ENCODE measurements at regions not wholly inside any gene's neighbourhood (a gene's known extent, or its start where the extent isn't known, plus 50 kb on each side); places are given as distances from the start of the nearest gene placed in this dataset.

DNA sequence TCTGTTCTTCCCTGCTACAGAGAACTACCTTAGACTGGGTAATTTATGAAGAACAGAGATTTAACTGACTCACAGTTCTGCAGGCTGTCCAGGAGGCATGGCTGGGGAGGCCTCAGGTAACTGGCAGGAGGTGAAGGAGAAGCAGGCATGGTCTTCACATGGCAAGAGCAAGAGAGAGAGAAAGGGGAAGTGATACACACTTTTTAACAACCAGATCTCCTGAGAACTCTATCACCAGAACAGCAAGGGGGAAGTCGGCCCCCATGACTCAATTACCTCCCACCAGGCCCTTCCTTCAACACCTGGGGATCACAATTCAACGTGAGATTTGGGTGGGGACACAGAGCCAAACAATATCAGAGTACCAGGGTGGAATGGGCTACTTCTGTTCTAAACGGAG, 766.8 kb downstream of the TLE1 start:
- in situ Hi-C loops (cut with MboI), result no loop called here
- SMC1A ChIA-PET (ENCODE audit: uncharacterized antibody, unreplicated experiment), result no interaction called here
- no peak overlapping the region for H3K9ac ChIP-seq (ENCODE audit: control insufficient read depth, insufficient read depth, low read length)
- no peaks in the 10 kb centered on the region for H3K79me2 ChIP-seq (ENCODE audit: control insufficient read depth, insufficient read depth, low read length)
- TF ChIP-seq ZSCAN29 (IDR thresholded peaks at IDR 0.05), result no peak
- no peak for TF ChIP-seq CHD2 (IDR thresholded peaks at IDR 0.05; ENCODE audit: borderline replicate concordance, low read depth, low read length)
- no peak for TF ChIP-seq SMC3 (IDR thresholded peaks at IDR 0.05; ENCODE audit: borderline replicate concordance, low read length)
- no peak overlapping the region for H2AFZ ChIP-seq (ENCODE audit: control insufficient read depth, low read depth, low read length)
- no peaks in the 10 kb centered on the region for H4K20me1 ChIP-seq (ENCODE audit: control insufficient read depth, insufficient read depth)
- no peak overlapping the region for H3K4me2 ChIP-seq (ENCODE audit: control insufficient read depth, insufficient read depth)
- no peaks in the 10 kb centered on the region for H3K27me3 ChIP-seq (replicated peaks in 1 of 2; ENCODE audit: control insufficient read depth in 2 of 2, insufficient read depth in 2 of 2, low read length in 1 of 2)
- RAD21 ChIA-PET (ENCODE audit: unreplicated experiment), result no interaction called here
- BruUV-seq (replicated peaks), result no TSS peak
- DNase-seq (ENCODE audit: low read depth, low spot score) (no peak), ATAC-seq (no peak), FAIRE-seq (no peak)
- no peaks in the 10 kb centered on the region for H3K4me1 ChIP-seq (ENCODE audit: control insufficient read depth, insufficient read depth, low read length)
- H3K27ac ChIP-seq (ENCODE audit: control insufficient read depth, insufficient read depth), result no peak overlapping the region
- intact Hi-C loops (cut with micrococcal nuclease; ENCODE audit: unreplicated experiment), result no loop called here
- H3K9me3 ChIP-seq (replicated peaks; ENCODE audit: control insufficient read depth, insufficient read depth, low read length), result no peaks in the 10 kb centered on the region
- no peaks in the 10 kb centered on the region for H3K36me3 ChIP-seq (ENCODE audit: control insufficient read depth in 2 of 2, insufficient read depth in 2 of 2, low read length in 1 of 2)
- H3K4me3 ChIP-seq, result no peak overlapping the region
- 0% methylated on average over 3 of the region's 3 CpGs for WGBS (ENCODE audit: insufficient coverage, insufficient replicate concordance, low lambda C conversion rate, missing lambda C conversion rate)
- POLR2A ChIA-PET, result no interaction called here
- CTCF ChIA-PET, result no interaction called here

DNA sequence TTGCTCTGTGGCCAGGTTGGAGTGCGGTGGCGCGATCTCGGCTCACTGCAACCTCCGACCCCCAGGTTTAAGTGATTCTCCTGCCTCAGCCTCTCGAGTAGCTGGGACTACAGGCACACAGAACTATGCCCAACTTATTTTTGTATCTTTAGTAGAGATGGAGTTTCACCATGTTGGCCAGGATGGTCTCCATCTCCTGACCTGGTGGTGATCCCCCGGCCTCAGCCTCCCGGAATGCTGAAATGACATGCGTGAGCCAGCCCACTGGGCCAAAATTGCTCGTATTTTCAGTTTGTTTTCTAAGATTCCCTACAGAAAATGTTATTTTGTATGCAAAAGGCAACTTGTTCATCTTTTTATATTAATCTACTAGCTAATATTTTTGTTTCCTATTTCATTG, 782.6 kb downstream of the TLE1 start:
- no peaks in the 10 kb centered on the region for H4K20me1 ChIP-seq (ENCODE audit: control insufficient read depth, insufficient read depth)
- H3K9me3 ChIP-seq (replicated peaks; ENCODE audit: control insufficient read depth, insufficient read depth, low read length), result no peaks in the 10 kb centered on the region
- ATAC-seq, result no peak
- WGBS (ENCODE audit: insufficient coverage, insufficient replicate concordance, low lambda C conversion rate, missing lambda C conversion rate), result 38% methylated on average over 10 of the region's 10 CpGs
- intact Hi-C loops (cut with micrococcal nuclease; ENCODE audit: unreplicated experiment) (no loop called here), in situ Hi-C loops (cut with MboI) (no loop called here)
- no TSS peak for BruUV-seq (replicated peaks)
- H3K27me3 ChIP-seq (replicated peaks in 1 of 2; ENCODE audit: control insufficient read depth in 2 of 2, insufficient read depth in 2 of 2, low read length in 1 of 2), result no peaks in the 10 kb centered on the region
- no peaks in the 10 kb centered on the region for H3K4me1 ChIP-seq (ENCODE audit: control insufficient read depth, insufficient read depth, low read length)
- DNase-seq (ENCODE audit: low read depth, low spot score), result no peak
- H3K27ac ChIP-seq (ENCODE audit: control insufficient read depth, insufficient read depth), result no peak overlapping the region
- no peaks in the 10 kb centered on the region for H3K36me3 ChIP-seq (ENCODE audit: control insufficient read depth in 2 of 2, insufficient read depth in 2 of 2, low read length in 1 of 2)
- SMC1A ChIA-PET (ENCODE audit: uncharacterized antibody, unreplicated experiment), result no interaction called here
- RAD21 ChIA-PET (ENCODE audit: unreplicated experiment), result no interaction called here
- no peak overlapping the region for H3K9ac ChIP-seq (ENCODE audit: control insufficient read depth, insufficient read depth, low read length)
- no peak overlapping the region for H2AFZ ChIP-seq (ENCODE audit: control insufficient read depth, low read depth, low read length)
- POLR2A ChIA-PET, result no interaction called here
- no peaks in the 10 kb centered on the region for H3K79me2 ChIP-seq (ENCODE audit: control insufficient read depth, insufficient read depth, low read length)
- no peak overlapping the region for H3K4me3 ChIP-seq
- H3K4me2 ChIP-seq (ENCODE audit: control insufficient read depth, insufficient read depth), result no peak overlapping the region
- no peak for FAIRE-seq
- CTCF ChIA-PET, result no interaction called here
- TF ChIP-seq TAF1 (IDR thresholded peaks at IDR 0.05; ENCODE audit: borderline replicate concordance, low read depth, low read length), result no peak
- no peak for TF ChIP-seq FOXM1 (IDR thresholded peaks at IDR 0.05; ENCODE audit: low read depth, low read length)
- TF ChIP-seq, protein P1, sequence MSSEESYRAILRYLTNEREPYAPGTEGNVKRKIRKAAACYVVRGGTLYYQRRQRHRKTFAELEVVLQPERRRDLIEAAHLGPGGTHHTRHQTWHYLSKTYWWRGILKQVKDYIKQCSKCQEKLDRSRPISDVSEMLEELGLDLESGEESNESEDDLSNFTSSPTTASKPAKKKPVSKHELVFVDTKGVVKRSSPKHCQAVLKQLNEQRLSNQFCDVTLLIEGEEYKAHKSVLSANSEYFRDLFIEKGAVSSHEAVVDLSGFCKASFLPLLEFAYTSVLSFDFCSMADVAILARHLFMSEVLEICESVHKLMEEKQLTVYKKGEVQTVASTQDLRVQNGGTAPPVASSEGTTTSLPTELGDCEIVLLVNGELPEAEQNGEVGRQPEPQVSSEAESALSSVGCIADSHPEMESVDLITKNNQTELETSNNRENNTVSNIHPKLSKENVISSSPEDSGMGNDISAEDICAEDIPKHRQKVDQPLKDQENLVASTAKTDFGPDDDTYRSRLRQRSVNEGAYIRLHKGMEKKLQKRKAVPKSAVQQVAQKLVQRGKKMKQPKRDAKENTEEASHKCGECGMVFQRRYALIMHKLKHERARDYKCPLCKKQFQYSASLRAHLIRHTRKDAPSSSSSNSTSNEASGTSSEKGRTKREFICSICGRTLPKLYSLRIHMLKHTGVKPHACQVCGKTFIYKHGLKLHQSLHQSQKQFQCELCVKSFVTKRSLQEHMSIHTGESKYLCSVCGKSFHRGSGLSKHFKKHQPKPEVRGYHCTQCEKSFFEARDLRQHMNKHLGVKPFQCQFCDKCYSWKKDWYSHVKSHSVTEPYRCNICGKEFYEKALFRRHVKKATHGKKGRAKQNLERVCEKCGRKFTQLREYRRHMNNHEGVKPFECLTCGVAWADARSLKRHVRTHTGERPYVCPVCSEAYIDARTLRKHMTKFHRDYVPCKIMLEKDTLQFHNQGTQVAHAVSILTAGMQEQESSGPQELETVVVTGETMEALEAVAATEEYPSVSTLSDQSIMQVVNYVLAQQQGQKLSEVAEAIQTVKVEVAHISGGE (CRISPR knock-in tag; IDR thresholded peaks at IDR 0.05), result no peak
- TF ChIP-seq CHD4 (IDR thresholded peaks at IDR 0.05), result no peak
- TF ChIP-seq MEF2B (IDR thresholded peaks at IDR 0.05; ENCODE audit: partially characterized antibody, poor library complexity, severe bottlenecking), result no peak
- TF ChIP-seq RUNX3 (IDR thresholded peaks at IDR 0.05; ENCODE audit: low read length), result no peak
- no peak for TF ChIP-seq CHD1 (IDR thresholded peaks at IDR 0.05; ENCODE audit: low read depth, low read length)
- TF ChIP-seq NR2C2 (IDR thresholded peaks at IDR 0.05; ENCODE audit: borderline replicate concordance, control insufficient read depth, insufficient read length, low read depth), result no peak
- no peak for TF ChIP-seq SMC3 (IDR thresholded peaks at IDR 0.05; ENCODE audit: borderline replicate concordance, low read length)
- TF ChIP-seq, protein P2, sequence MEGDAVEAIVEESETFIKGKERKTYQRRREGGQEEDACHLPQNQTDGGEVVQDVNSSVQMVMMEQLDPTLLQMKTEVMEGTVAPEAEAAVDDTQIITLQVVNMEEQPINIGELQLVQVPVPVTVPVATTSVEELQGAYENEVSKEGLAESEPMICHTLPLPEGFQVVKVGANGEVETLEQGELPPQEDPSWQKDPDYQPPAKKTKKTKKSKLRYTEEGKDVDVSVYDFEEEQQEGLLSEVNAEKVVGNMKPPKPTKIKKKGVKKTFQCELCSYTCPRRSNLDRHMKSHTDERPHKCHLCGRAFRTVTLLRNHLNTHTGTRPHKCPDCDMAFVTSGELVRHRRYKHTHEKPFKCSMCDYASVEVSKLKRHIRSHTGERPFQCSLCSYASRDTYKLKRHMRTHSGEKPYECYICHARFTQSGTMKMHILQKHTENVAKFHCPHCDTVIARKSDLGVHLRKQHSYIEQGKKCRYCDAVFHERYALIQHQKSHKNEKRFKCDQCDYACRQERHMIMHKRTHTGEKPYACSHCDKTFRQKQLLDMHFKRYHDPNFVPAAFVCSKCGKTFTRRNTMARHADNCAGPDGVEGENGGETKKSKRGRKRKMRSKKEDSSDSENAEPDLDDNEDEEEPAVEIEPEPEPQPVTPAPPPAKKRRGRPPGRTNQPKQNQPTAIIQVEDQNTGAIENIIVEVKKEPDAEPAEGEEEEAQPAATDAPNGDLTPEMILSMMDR (IDR thresholded peaks at IDR 0.05 in 2 of 3, conservative IDR thresholded peaks at IDR 0.05 in 1 of 3; ENCODE audit: control insufficient read depth in 2 of 3, extremely low read depth in 1 of 3, insufficient read depth in 1 of 3, low read depth in 3 of 3, low read length in 3 of 3), result no peak
- TF ChIP-seq, protein P3, sequence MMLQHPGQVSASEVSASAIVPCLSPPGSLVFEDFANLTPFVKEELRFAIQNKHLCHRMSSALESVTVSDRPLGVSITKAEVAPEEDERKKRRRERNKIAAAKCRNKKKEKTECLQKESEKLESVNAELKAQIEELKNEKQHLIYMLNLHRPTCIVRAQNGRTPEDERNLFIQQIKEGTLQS (IDR thresholded peaks at IDR 0.05; ENCODE audit: borderline replicate concordance, extremely low read depth, low read depth, low read length), result no peak
- no peak for TF ChIP-seq TCF12 (IDR thresholded peaks at IDR 0.05; ENCODE audit: low read depth, low read length)

All from GM12878 (cell line).